WTC11 (cell line): ENCODE measurements at regions not wholly inside any gene's neighbourhood (a gene's known extent, or its start where the extent isn't known, plus 50 kb on each side); places are given as distances from the start of the nearest gene placed in this dataset.

ENCODE experiments used
- ATF3 ChIP-seq: sonication (generic); formaldehyde crosslinking; conservative IDR thresholded peaks from 2 replicates; pipeline ENCODE4 v1.8.1; 2022; ENCODE audit warnings: mild to moderate bottlenecking, missing genetic modification reagents
- CREB1 ChIP-seq: sonication (generic); formaldehyde crosslinking; IDR thresholded peaks from 2 replicates; pipeline ENCODE4 v1.8.0; 2023; ENCODE audit warnings: mild to moderate bottlenecking, missing genetic modification reagents
- CREM ChIP-seq: sonication (generic); formaldehyde crosslinking; IDR thresholded peaks from 2 replicates; pipeline ENCODE4 v1.8.1; 2022; ENCODE audit warnings: mild to moderate bottlenecking, missing genetic modification reagents, moderate library complexity
- CTCF ChIP-seq: fragments of 200-600 bp; IDR thresholded peaks from 2 replicates; pipeline ENCODE4 v1.8.0; 2022; ENCODE audit warnings: antibody characterized with exemption
- E2F4 ChIP-seq: sonication (generic); formaldehyde crosslinking; IDR thresholded peaks from 2 replicates; pipeline ENCODE4 v1.8.1; 2022; ENCODE audit warnings: low read depth, mild to moderate bottlenecking, moderate library complexity, missing genetic modification reagents, borderline replicate concordance
- ESRRA ChIP-seq: sonication (generic); formaldehyde crosslinking; IDR thresholded peaks from 2 replicates; pipeline ENCODE4 v1.8.1; 2022; ENCODE audit warnings: mild to moderate bottlenecking, missing genetic modification reagents, borderline replicate concordance
- MAX ChIP-seq: sonication (generic); formaldehyde crosslinking; IDR thresholded peaks from 2 replicates; pipeline ENCODE4 v1.8.0; 2022; ENCODE audit warnings: mild to moderate bottlenecking, missing genetic modification reagents
- NFYB ChIP-seq: sonication (generic); formaldehyde crosslinking; conservative IDR thresholded peaks from 2 replicates; pipeline ENCODE4 v1.8.0; 2022; ENCODE audit warnings: low read depth, missing genetic modification reagents
- PREB ChIP-seq: sonication (generic); formaldehyde crosslinking; IDR thresholded peaks from 2 replicates; pipeline ENCODE4 v1.8.1; 2022; ENCODE audit warnings: mild to moderate bottlenecking, missing genetic modification reagents, moderate library complexity, borderline replicate concordance
- SMAD3 ChIP-seq: sonication (generic); formaldehyde crosslinking; IDR thresholded peaks from 2 replicates; pipeline ENCODE4 v1.8.0; 2022; ENCODE audit warnings: missing genetic modification reagents, mild to moderate bottlenecking, borderline replicate concordance
- SMAD4 ChIP-seq: sonication (generic); formaldehyde crosslinking; IDR thresholded peaks from 2 replicates; pipeline ENCODE4 v1.8.0; 2022; ENCODE audit warnings: mild to moderate bottlenecking, missing genetic modification reagents
- TEAD4 ChIP-seq: sonication (generic); formaldehyde crosslinking; IDR thresholded peaks from 2 replicates; pipeline ENCODE4 v1.8.0; 2022; ENCODE audit warnings: mild to moderate bottlenecking, missing genetic modification reagents
- ZBTB43 ChIP-seq: sonication (generic); formaldehyde crosslinking; IDR thresholded peaks from 2 replicates; pipeline ENCODE4 v1.8.1; 2023; ENCODE audit warnings: mild to moderate bottlenecking, missing genetic modification reagents

- TF ChIP-seq CTCF = no peak
- no peak for TF ChIP-seq TEAD4 (CRISPR knock-in tag)
- no peak for TF ChIP-seq ZBTB43 (CRISPR knock-in tag)
- TF ChIP-seq ATF3 = no peak
- no peak for TF ChIP-seq NFYB
- no peak for TF ChIP-seq PREB
- no peak for TF ChIP-seq SMAD4 (CRISPR knock-in tag)
- no peak for TF ChIP-seq CREB1
- no peak for TF ChIP-seq MAX (CRISPR knock-in tag)
- TF ChIP-seq CREM (CRISPR knock-in tag) = no peak
- no peak for TF ChIP-seq ESRRA
- TF ChIP-seq SMAD3 (CRISPR knock-in tag) = no peak
- no peak for TF ChIP-seq E2F4
Measured at GRCh38 chr4:136985683-136986082, 546.6 kb downstream of the PCDH18 start.
